SK-MEL-5 (cell line): ENCODE measurements at regions not wholly inside any gene's neighbourhood (a gene's known extent, or its start where the extent isn't known, plus 50 kb on each side); places are given as distances from the start of the nearest gene placed in this dataset.

Experiments used
- DNase-seq: peaks from one replicate; pipeline ENCODE4 v3.0.0-alpha.2; 2016; ENCODE audit warnings: low read depth, low spot score
- in situ Hi-C: cut with HindIII; loops from 2 replicates; pipeline ENCODE4 v1.10.0; 2016; ENCODE audit warnings: low sequenced_read_pairs, high pct_unique_total_duplicates, low pct_unique_long_range_greater_than_20kb

GRCh38 chr17:65477600-65477999 lies 83.8 kb downstream of the AXIN2 start:
- in situ Hi-C loops = no loop called here
- DNase-seq = no peak

- in situ Hi-C loops = no loop called here
- no peak for DNase-seq
Observed at GRCh38 chr17:65474660-65475059, 86.8 kb downstream of the AXIN2 start.

GRCh38 chr17:65473985-65474384 lies 87.5 kb downstream of the AXIN2 start:
- no peak for DNase-seq

DNA sequence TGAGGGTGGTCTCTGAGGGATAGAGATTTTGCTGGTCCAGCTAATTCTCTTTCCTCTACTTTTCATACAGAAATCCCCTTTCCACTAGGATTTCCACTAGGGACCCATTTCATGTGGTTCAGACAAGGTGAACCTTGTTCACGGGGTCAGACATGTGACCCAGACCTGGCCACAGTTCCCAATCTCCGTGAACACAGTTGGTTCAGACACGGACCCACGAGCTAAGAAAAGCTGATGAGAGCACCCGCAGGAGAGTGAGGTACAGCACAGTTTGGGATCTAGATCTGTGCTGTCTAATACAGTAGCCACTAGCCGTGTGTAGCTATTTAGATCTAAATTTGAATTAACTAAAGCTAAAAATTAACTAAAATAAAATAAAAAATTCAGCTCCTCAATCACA lies 88.1 kb downstream of the AXIN2 start:
- in situ Hi-C loops = no loop called here
- DNase-seq = no peak

More at GRCh38 chr17:65473985-65474384, 87.5 kb downstream of the AXIN2 start:
- in situ Hi-C loops = no loop called here

DNA sequence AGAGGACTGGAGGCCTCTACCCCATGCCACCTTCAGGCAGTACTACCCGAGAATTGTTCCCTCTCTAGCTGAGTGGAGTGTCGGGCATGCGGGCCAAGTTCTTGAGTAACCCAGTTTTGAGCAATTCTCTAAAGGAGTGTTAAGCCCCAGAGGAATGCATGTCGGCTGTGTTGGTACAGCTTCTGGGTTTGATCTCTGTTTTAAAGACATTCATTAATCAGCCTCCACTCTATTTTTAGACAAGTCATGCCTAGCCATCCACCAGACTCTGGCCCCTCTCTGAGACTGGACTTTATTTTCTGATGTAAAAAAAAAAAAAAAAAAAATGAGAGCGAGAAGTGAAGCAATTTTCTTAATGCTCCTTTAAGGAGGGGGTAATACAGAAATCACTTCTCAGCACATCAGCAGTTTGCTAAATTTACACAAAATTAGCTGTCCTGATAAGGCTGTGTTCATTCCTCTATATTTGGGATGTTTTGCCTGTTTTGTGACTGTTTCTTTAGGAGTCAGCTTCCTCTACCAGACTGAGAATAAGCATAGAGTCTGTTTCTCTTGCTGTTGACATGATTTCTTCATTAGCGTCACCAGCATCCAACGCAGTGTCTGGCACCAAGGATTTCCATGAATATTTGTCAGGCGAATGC lies 88.7 kb downstream of the AXIN2 start:
- in situ Hi-C loops = no loop called here
- no peak for DNase-seq

DNA sequence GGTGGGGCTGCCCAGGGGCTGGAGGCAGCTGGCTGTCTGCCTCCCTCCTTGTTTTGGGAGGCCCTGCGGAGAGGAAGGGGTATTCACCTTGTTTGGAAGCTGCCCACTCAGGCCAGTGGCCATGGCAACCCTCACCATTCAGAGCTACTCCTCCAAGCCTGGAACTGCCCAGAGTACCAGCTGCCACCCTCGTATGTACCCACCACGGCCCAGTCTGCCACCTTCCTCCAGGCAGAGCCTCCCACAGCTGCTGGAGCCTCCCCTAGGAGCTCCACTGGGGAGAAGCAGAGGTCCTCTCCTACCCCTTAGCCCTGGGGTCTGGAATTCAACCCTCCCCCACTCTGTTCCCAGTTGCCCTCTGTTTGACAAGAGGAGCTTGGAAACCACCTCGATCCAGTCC lies 90.7 kb downstream of the AXIN2 start:
- DNase-seq = no peak
- in situ Hi-C loops = no loop called here

DNA sequence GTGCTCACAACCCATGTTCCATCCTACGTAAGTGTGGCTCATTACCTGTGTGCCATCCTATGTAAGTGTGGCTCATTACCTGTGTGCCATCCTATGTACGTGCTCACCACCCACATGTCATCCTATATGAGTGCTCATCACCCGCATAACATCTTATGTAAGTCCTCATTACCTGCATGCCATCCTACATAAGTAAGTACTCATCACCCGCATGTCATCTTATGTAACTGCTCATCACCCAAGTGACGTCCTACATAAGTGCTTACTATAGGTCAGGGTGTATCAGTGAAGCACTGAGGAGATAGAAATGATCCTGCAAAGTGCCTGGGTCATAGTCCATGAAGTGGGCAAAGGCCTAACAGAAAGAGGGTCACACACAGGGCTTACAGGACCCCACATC lies 93.1 kb downstream of the AXIN2 start:
- DNase-seq = no peak
- in situ Hi-C loops = no loop called here

GRCh38 chr17:65467156-65467555 lies 94.3 kb downstream of the AXIN2 start:
- in situ Hi-C loops = no loop called here
- no peak for DNase-seq

- no peak for DNase-seq
- in situ Hi-C loops = no loop called here
Observed at GRCh38 chr17:65466547-65466946, 94.9 kb downstream of the AXIN2 start.

GRCh38 chr17:65463242-65463641 lies 98.2 kb downstream of the AXIN2 start:
- DNase-seq = no peak
- in situ Hi-C loops = no loop called here

GRCh38 chr17:65459677-65460347 lies 101.6 kb downstream of the AXIN2 start:
- in situ Hi-C loops = no loop called here

GRCh38 chr17:65457635-65458257 lies 103.7 kb downstream of the AXIN2 start:
- no peak for DNase-seq
- in situ Hi-C loops = no loop called here

More at GRCh38 chr17:65459677-65460347, 101.6 kb downstream of the AXIN2 start:
- no peak for DNase-seq

DNA sequence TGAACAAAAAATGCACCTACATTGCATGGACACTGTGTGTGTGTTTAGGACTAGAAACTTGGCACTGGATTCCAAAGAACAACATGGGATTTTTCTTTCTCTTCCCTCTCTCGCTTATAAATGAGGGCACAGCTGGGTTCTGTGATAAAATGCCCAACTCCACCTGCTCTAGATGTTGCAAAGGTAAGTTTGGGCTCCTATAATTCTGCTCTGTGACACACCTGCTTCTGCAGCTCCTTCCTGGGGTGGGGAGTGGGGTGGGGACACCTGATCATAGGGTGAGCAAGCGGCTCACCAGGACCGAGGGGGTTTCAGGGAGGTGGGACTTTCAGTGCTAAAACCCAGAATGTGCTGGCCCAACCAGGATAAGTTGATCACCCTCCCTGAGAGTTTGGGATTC lies 104.3 kb downstream of the AXIN2 start:
- no peak for DNase-seq
- in situ Hi-C loops = no loop called here

DNA sequence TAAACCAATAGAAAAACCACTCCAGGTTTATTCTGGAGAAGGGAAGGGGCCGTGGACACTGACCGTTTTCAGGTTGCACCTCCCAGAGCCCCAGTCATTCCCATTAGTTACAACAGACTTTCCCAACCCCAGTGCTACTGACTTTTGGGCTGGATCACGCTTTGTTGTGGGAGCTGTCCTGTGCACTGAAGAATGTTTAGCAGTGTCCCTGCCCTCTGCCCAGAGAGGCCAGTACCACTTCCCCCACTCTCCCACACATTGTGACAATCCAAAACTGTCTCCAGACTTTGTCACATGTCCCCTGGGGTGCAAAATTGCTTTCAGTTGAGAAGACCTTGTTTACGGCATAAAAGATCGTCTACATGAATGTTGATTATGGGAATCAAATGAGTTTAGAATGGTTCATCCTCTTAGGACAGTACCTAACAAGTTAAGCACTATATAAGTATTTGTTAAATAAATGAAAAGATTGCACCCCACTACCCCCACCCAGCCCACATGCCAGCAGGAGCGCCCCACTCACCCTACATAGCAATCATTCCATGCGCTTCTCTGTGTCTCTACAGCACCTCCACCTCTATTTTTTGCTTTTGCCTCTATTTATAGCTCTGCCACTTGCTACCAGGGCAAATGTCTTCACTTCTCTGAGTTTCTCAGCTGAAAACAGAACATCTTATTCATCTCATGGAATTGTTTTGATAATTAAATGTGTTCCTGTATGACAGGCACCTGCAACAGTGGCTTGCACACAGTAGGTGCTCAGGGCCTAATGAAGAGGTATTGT lies 104.9 kb downstream of the AXIN2 start:
- no peak for DNase-seq
- in situ Hi-C loops = no loop called here

DNA sequence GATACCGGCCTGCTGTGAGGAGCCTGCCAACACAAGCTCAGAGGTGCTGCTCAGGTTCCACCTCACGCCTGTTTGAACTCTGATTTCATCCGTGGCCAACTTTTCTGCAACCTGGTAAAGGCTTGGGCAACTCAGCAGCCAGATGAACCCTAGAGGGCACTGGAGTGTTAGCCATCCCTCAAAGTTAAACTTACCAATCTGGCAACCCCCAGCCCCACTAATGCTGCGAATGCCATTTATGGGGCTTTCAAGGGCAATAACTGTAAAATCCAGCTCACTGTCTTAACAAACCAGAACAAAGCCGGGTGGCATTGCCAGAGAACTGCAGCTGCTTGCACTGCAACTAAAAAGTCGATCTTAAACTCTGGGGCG lies 105.5 kb downstream of the AXIN2 start:
- peak; percentile 72 for DNase-seq
- in situ Hi-C loops = no loop called here

DNA sequence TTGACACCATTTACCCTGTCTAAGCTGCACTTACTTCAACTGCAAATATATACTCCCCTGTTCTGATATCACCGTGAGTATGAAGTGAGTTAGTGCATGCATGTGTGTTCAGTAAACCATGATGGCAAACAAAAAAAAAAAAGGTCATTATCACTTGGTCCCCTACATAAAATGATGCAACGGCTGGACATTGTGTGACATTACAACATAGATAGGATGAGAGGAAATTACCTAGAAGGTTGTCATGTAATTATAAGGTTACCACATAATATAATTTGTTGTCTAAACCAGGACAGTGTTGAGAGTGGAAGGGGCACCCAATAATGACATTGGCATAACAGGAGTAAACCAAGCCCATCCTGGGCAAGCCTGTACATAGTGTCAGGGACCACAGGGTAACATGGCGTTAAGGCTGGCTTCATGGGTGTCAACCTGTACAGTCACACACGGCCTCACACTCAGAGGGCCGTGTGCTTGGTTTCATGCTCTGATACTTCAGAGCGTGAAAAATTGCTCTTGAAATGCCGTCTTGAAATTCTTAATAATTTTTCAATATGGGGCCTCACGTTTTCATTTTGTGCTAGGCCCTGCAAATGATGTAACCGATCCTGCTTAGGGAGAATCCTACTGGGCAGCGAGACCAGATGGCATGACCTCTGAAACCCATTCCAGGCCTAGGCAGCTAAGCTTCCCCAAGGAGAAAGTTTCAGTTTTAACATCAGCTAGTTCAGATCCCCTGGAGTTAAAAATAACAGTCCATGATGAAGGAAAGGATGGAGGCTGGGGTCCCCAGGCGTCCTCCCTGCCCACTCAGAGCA lies 106.1 kb downstream of the AXIN2 start:
- DNase-seq = no peak
- in situ Hi-C loops = no loop called here

DNA sequence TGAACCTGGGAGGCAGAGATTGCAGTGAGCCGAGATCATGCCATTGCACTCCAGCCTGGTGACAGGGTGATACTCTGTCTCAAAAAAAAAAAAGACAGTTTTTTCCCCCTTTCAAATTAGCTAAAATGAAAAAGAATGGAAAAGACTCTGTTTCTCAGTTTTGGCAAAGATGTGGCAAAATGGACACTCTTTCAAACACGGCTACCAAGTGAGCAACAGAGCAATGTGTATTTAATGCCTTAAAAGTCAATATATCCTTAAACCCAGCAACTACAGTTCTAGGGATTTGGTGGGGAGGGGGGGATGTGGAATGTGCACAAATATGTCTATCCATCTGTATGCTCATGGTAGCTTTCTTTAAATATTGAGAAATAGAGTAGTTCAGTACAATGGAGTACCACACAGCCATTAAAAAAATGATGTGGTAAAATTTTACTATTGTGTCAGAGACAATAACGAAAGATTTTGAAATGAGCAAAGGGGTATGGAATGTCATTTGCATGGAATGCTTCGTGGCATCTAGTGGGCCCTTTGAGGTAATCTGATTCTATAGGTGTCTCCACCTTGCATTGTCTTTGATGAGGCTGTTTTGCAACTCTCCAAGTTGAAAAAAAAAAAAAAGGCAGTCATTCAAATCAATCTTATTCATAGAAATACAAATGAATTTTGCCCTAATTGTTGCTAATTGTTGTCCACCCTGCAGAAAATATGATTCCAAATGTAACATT lies 108.1 kb downstream of the AXIN2 start:
- no peak for DNase-seq
- in situ Hi-C loops = no loop called here
